Medulla oblongata (tissue), 1 donor: ENCODE measurements at regions not wholly inside any gene's neighbourhood (a gene's known extent, or its start where the extent isn't known, plus 50 kb on each side); places are given as distances from the start of the nearest gene placed in this dataset.
"Not testable (repeated sequence)": the region's sequence is repeated elsewhere in the genome, so short reads cannot be mapped to it uniquely, and the experiment has no call there.

Experiments used
- DNase-seq: peaks from one replicate; pipeline ENCODE4 v3.0.0-alpha.2; 2015; ENCODE audit errors: extremely low spot score

DNA sequence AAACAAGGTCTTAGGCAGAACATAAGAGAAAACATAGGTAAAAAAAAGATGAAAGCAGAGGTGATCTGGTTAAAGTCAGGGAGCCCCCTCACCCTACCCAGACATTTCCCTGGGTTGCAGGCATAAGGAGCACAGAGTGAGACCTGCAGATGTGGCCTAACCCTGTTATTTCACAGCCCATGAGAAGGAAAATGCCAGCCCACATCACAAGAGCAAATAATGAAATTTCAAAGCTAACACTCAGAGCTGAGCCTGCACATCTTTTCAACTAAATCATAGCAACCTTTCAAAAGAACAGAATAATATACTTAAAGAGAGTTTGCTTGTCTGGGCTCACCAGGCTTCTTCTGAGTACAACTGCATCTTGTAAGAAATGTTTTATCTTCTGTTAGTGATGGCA lies 295.4 kb downstream of the RPAP3 start:
- no peak for DNase-seq

GRCh38 chr12:47409310-47409987 lies 296.4 kb downstream of the RPAP3 start:
- DNase-seq: no peak

- DNase-seq: no peak
Observed at GRCh38 chr12:47408171-47408871, 297.5 kb downstream of the RPAP3 start.

DNA sequence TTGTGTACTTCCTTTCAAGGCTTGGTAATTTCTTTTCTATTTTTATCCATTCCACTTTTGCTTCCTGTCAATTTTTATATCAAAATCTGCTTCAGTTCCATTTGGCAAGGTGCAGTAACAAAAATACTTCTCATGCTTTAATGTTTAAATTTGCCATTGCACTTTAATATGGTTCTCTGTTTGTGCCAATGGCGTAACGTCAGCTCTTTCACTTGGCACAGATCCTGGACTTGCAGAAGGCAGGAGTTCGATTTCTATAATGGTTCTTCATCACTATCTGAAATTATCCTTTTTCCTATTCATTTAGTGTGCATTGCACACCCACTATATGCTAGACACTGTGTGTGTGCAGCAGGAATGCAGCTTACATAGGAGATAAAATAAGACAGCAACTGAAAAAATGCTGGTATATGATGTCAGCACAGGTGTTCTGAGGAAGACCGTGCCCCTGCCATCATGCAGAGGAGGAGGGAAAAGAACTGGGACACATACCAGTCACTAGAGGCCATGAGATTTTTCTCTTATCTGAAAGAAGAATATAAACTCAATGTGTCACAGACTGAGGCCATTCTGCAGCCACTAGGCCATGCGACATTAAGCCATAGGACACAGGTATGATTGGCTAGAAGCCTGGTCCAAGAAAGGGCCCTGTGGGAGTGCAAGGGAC lies 298.2 kb downstream of the RPAP3 start:
- DNase-seq: no peak

DNA sequence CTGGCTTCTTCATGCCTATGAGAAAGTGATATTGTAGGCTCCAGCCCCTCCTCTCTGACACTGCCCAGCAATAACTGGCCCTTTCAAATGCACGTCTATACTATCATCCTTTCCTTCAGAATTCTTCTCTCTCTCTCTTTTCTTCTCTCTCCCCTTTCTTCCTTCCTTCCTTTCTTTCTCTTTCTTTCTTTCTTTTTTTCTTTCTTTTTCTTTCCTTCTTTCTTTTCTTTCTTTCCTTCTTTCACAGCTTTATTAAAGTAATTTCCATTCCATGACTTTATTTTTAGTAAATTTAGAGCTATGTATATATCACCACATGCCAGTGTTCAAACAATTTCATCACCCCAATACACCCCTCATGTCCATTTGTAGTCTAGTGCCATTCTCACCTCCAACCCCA lies 302.1 kb downstream of the RPAP3 start:
- no peak for DNase-seq

GRCh38 chr12:47401196-47401595 lies 304.6 kb downstream of the RPAP3 start:
- DNase-seq: not testable (repeated sequence)

GRCh38 chr12:47400266-47400665 lies 305.6 kb downstream of the RPAP3 start:
- DNase-seq: no peak

- no peak for DNase-seq
Observed at GRCh38 chr12:47397664-47398281, 308.1 kb downstream of the RPAP3 start.

GRCh38 chr12:47396902-47397663 lies 308.7 kb downstream of the RPAP3 start:
- no peak for DNase-seq

GRCh38 chr12:47394070-47394469 lies 311.8 kb downstream of the RPAP3 start:
- DNase-seq: no peak

DNA sequence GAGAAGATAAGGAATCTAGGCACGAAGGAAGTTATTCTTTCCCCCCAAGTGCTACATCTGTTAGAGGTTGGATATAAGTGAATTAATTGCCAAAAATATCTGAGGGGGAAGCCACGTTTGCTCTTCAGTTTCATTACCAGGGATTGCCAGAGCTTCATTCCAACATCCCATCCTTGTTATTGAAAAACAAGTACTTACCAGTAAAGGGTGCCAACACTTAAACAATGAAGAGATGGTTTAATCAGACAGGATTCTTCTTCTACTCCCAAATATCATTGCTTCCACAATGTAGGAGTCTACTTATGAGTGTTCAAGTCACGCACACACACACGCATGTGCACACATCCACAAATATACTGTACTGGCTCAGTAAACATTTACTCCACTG lies 312.4 kb downstream of the RPAP3 start:
- no peak for DNase-seq

DNA sequence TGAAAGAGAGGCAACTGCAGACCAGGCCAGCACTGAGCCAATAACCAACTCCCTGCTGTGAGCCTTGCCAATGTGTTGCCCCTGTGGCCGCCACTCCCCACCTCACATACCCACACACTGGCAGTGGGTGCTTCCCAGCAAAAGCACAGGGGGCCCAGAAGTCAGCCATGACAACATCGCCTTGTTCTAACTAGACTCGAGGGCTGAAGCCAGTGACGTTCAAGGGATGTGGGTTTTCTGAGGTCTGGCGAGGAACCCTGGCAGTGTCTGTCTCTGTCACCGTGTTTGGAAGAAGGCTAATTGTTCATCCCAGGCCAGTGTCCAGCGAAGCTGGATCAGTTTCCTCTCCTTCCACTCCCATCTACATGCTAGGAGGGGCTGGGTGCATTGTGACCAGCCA lies 311.8 kb upstream of the AMIGO2 start:
- no peak for DNase-seq

DNA sequence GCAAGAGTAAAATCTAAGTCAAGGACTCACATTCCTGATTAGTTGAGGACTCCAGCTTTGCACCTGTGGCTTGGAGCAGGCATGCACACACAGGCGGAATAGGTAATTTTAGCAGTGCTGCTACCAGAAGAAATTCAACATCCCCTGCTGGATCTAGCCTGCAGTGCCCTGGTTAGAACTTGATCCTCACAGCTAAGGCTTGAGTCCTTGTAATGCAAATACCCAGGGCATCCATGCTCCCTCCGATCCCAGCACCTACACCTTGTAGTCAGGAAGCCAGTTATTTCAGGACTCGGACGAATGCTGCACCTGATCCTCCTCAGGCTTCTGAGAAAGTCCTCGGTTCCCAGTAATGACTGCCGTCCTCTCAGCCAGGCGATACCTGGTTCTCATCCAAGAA lies 309.0 kb upstream of the AMIGO2 start:
- DNase-seq: no peak

GRCh38 chr12:47387994-47388393 lies 308.2 kb upstream of the AMIGO2 start:
- no peak for DNase-seq

DNA sequence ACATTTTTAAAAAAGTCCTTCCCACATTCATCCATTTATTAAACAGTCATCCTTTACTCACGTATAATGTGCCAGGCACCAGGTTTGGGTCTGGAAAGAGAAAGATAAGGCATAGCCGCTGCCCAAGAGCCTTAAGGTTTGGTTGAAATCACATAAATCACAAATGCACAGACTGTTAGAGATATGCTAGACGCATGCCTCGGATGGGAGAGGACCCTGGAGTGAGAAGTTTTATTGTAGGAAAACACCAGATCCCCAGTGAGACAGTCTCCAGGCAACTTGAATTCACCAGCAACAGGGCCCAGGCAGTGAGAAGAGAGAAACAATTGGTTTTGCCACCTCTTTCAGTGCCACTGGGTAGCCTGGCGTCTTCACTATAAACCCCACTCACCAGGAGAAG lies 305.9 kb upstream of the AMIGO2 start:
- DNase-seq: no peak

DNA sequence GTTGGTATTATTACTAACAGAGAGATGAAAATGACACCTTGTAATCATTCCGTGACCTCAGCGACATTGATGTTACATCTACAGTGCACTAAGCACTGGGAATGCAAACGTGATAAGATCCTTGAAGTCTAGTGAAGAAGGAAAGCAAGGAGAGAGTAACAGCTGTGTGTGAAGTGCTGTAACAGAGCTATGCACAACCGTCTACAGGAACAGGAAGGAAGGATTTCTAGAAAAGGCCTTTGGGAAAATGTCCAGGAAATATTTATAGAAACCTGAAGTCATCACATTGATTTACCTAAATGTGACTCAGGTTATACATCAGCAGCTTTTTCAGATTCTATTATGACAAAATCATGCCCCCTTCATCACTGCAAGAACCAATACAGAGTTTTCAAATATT lies 304.2 kb upstream of the AMIGO2 start:
- no peak for DNase-seq

DNA sequence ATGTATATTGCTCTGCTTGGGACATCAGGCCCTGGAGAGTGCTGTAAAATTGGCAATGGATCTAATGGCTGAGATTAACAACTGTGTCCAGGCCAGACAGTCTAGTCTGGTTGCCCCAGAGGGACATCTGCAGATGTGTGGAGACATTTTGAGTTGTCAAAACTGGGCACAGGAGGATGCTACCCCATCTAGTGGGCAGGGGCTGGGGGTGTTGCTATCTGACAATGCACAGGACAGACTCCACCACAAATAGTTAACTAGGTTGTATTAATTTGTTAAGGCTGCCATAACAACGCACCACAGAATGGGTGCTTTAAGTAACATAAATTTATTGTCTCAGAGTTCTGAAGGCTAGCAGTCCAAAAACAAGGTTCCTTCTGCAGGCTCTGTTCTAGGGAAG lies 302.5 kb upstream of the AMIGO2 start:
- DNase-seq: no peak

GRCh38 chr12:47378907-47379306 lies 299.1 kb upstream of the AMIGO2 start:
- DNase-seq: no peak

- no peak for DNase-seq
Observed at GRCh38 chr12:47378222-47378582, 298.4 kb upstream of the AMIGO2 start.

DNA sequence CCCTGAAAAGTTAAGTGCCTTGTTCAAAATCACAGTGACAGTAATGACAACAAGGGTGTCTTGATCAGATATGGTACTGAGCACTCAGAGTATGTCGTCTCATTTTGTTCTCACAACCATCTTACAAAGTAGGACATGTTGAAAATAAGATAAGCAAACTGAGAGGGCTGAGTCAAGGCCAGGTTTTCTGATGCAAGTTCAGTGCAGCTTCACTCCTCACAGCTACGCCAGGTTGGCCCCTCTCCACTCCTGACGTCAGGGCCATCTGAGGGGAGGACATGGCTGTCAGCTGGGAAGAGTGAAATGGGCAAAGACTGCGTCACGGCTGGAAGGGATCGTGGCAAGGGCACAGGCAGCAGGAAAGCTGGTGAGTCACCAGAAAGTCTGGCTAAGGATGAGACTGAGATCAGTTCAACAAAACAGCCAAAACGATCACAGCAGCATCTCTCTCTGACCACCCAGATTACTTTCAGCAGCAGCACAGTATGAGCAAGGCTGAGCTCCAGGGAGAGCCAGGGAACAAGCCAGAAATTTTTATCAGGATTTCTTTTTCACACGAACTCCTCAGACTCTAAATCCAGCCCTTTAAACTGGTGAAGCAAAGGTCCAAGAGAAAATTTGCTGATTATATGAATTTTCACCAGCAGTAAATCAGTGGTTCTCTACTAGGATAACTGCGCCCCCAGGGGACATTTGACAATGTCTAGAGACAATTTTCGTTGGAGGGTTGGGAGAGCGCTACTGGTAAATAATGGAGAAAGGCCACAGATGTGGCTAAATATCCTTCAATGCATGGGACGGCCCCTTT lies 297.9 kb upstream of the AMIGO2 start:
- DNase-seq: peak; percentile 64

DNA sequence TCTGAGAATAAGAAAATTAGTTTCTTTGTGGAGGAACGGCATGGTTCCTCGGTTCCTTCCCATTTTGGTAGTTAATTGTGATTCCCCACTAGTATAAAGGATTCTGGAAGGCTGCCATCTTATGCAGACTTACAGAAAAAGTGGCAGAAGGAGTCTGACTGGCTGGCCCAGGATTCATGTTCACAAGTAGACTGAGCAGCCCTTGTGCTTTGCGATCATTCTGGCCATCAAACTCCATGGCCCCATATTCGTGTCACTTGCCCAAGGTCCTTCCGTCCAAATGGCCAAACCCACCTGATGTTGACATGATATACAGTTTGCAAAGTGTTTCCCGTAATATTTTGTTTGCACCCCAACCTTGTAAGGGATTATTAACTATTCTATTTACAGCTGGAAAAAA lies 297.2 kb upstream of the AMIGO2 start:
- no peak for DNase-seq
